ENCODE measurements at regions not wholly inside any gene's neighbourhood (a gene's known extent, or its start where the extent isn't known, plus 50 kb on each side); places are given as distances from the start of the nearest gene placed in this dataset.

- no peak for DNase-seq
These were observed 111.8 kb upstream of the DPH6 start for GRCh38 chr15:35657679-35658311.

- DNase-seq: no peak
These were observed 118.0 kb upstream of the DPH6 start for GRCh38 chr15:35663956-35664355.

- no peak for DNase-seq
These were observed 120.1 kb upstream of the DPH6 start for GRCh38 chr15:35665896-35666536.

- DNase-seq: no peak
These were observed 121.9 kb upstream of the DPH6 start for GRCh38 chr15:35667908-35668307.

GRCh38 chr15:35669021-35669420 lies 123.1 kb upstream of the DPH6 start:
- no peak for DNase-seq

GRCh38 chr15:35669432-35670045 lies 123.6 kb upstream of the DPH6 start:
- DNase-seq: no peak

GRCh38 chr15:35671197-35671596 lies 125.2 kb upstream of the DPH6 start:
- no peak for DNase-seq

GRCh38 chr15:35671981-35672380 lies 126.0 kb upstream of the DPH6 start:
- no peak for DNase-seq

GRCh38 chr15:35673093-35673684 lies 127.2 kb upstream of the DPH6 start:
- no peak for DNase-seq

- no peak for DNase-seq
These were observed 129.2 kb upstream of the DPH6 start for GRCh38 chr15:35674873-35675781.

- no peak for DNase-seq
These were observed 132.8 kb upstream of the DPH6 start for GRCh38 chr15:35678774-35679173.

- no peak for DNase-seq
These were observed 133.2 kb upstream of the DPH6 start for GRCh38 chr15:35679186-35679585.

- no peak for DNase-seq
These were observed 135.0 kb upstream of the DPH6 start for GRCh38 chr15:35680951-35681350.

- DNase-seq: no peak
These were observed 140.4 kb upstream of the DPH6 start for GRCh38 chr15:35686347-35686746.

- DNase-seq: no peak
These were observed 143.3 kb upstream of the DPH6 start for GRCh38 chr15:35689266-35689665.

GRCh38 chr15:35690089-35690488 lies 144.1 kb upstream of the DPH6 start:
- DNase-seq: no peak

- no peak for DNase-seq
These were observed 144.7 kb upstream of the DPH6 start for GRCh38 chr15:35690698-35691116.

- DNase-seq: no peak
These were observed 145.3 kb upstream of the DPH6 start for GRCh38 chr15:35691173-35691761.

- DNase-seq: no peak
These were observed 146.2 kb upstream of the DPH6 start for GRCh38 chr15:35691891-35692867.

- no peak for DNase-seq
These were observed 147.3 kb upstream of the DPH6 start for GRCh38 chr15:35693286-35693685.

GRCh38 chr15:35693886-35694285 lies 147.9 kb upstream of the DPH6 start:
- DNase-seq: no peak
